K562 (cell line): ENCODE measurements at regions not wholly inside any gene's neighbourhood (a gene's known extent, or its start where the extent isn't known, plus 50 kb on each side); places are given as distances from the start of the nearest gene placed in this dataset.

Source experiments
- HSF4 ChIP-seq: fragments of 250-450 bp; sonication (Bioruptor Pico); IDR thresholded peaks from 2 replicates; pipeline ENCODE4 v2.1.2; 2022; ENCODE audit warnings: mild to moderate bottlenecking, moderate library complexity, borderline replicate concordance
- LCOR ChIP-seq: sonication (generic); formaldehyde crosslinking; IDR thresholded peaks from 2 replicates; pipeline ENCODE4 v1.8.0; 2022; ENCODE audit warnings: mild to moderate bottlenecking, missing genetic modification reagents
- POLR2A ChIP-seq: fragments of 450-650 bp; conservative IDR thresholded peaks from 2 replicates; pipeline ENCODE4 v1.6.1; 2016
- POLR2AphosphoS2 ChIP-seq: IDR thresholded peaks from 2 replicates; pipeline ENCODE4 v1.6.1; 2012; ENCODE audit warnings: low read length, improper control_type of control experiment
- POLR2AphosphoS5 ChIP-seq: IDR thresholded peaks from 2 replicates; pipeline ENCODE4 v1.6.1; 2011; ENCODE audit warnings: mild to moderate bottlenecking, low read depth, low read length, moderate library complexity; ENCODE audit not compliant: control insufficient read depth, insufficient read depth
- RUNX1 ChIP-seq: sonication (generic); IDR thresholded peaks from 2 replicates; pipeline ENCODE4 v1.6.1; 2016; ENCODE audit warnings: antibody characterized with exemption, low read depth
- TEAD1 ChIP-seq, 2 experiments: fragments of 450-650 bp in 1 of 2; sonication (generic) in 1 of 2; formaldehyde crosslinking; IDR thresholded peaks; 2 replicates each; pipeline versions ENCODE4 v1.4.0 to v1.8.0; 2020 to 2022; ENCODE audit warnings: mild to moderate bottlenecking in 2 of 2, missing genetic modification reagents in 1 of 2
- ZNF75A ChIP-seq: fragments of 450-650 bp; formaldehyde crosslinking; IDR thresholded peaks from 2 replicates; pipeline ENCODE4 v1.4.0; 2020; ENCODE audit warnings: mild to moderate bottlenecking
- TF ChIP-seq, protein P1 (sequence below), 2 experiments: fragments of 150-350 bp in 1 of 2; IDR thresholded peaks; 2 replicates each; pipeline ENCODE4 v1.6.1; 2012 to 2016; ENCODE audit warnings: low read depth in 2 of 2, low read length in 2 of 2, mild to moderate bottlenecking in 1 of 2, moderate library complexity in 1 of 2
- TF ChIP-seq, protein P2 (sequence below): fragments of 250-450 bp; sonication (Bioruptor Pico); IDR thresholded peaks from 2 replicates; pipeline ENCODE4 v1.8.0; 2021; ENCODE audit warnings: moderate library complexity, mild to moderate bottlenecking, inconsistent platforms
- TF ChIP-seq, protein P3 (sequence below), 3 experiments: fragments of 200-800 bp in 1 of 3; fragments of 250-450 bp in 1 of 3; fragments of 450-650 bp in 1 of 3; sonication (Bioruptor Pico) in 1 of 3; sonication (Bioruptor generic) in 1 of 3; formaldehyde crosslinking in 1 of 3; IDR thresholded peaks; 2 replicates each; pipeline versions ENCODE4 v1.6.1 to v1.8.0; 2016 to 2022; ENCODE audit warnings: mild to moderate bottlenecking in 2 of 3, missing genetic modification characterization in 2 of 3, missing compliant biosample characterization in 1 of 3, moderate library complexity in 1 of 3

GRCh38 chr11:81255895-81256294 lies 1477.8 kb downstream of the FAM181B start:
- TF ChIP-seq RUNX1 (no peak), LCOR (no peak), POLR2AphosphoS5 (no peak), POLR2AphosphoS2 (no peak), ZNF75A (CRISPR knock-in tag) (no peak), HSF4 (no peak), TEAD1 (CRISPR knock-in tag; IDR thresholded peaks at IDR 0.05) (no peak), POLR2A (no peak)
- TF ChIP-seq, protein P1, sequence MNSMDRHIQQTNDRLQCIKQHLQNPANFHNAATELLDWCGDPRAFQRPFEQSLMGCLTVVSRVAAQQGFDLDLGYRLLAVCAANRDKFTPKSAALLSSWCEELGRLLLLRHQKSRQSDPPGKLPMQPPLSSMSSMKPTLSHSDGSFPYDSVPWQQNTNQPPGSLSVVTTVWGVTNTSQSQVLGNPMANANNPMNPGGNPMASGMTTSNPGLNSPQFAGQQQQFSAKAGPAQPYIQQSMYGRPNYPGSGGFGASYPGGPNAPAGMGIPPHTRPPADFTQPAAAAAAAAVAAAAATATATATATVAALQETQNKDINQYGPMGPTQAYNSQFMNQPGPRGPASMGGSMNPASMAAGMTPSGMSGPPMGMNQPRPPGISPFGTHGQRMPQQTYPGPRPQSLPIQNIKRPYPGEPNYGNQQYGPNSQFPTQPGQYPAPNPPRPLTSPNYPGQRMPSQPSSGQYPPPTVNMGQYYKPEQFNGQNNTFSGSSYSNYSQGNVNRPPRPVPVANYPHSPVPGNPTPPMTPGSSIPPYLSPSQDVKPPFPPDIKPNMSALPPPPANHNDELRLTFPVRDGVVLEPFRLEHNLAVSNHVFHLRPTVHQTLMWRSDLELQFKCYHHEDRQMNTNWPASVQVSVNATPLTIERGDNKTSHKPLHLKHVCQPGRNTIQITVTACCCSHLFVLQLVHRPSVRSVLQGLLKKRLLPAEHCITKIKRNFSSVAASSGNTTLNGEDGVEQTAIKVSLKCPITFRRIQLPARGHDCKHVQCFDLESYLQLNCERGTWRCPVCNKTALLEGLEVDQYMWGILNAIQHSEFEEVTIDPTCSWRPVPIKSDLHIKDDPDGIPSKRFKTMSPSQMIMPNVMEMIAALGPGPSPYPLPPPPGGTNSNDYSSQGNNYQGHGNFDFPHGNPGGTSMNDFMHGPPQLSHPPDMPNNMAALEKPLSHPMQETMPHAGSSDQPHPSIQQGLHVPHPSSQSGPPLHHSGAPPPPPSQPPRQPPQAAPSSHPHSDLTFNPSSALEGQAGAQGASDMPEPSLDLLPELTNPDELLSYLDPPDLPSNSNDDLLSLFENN (IDR thresholded peaks at IDR 0.05; ENCODE audit: low read depth in 2 of 2, low read length in 2 of 2) = no peak
- TF ChIP-seq, protein P2, sequence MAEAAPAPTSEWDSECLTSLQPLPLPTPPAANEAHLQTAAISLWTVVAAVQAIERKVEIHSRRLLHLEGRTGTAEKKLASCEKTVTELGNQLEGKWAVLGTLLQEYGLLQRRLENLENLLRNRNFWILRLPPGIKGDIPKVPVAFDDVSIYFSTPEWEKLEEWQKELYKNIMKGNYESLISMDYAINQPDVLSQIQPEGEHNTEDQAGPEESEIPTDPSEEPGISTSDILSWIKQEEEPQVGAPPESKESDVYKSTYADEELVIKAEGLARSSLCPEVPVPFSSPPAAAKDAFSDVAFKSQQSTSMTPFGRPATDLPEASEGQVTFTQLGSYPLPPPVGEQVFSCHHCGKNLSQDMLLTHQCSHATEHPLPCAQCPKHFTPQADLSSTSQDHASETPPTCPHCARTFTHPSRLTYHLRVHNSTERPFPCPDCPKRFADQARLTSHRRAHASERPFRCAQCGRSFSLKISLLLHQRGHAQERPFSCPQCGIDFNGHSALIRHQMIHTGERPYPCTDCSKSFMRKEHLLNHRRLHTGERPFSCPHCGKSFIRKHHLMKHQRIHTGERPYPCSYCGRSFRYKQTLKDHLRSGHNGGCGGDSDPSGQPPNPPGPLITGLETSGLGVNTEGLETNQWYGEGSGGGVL = no peak
- TF ChIP-seq, protein P3, sequence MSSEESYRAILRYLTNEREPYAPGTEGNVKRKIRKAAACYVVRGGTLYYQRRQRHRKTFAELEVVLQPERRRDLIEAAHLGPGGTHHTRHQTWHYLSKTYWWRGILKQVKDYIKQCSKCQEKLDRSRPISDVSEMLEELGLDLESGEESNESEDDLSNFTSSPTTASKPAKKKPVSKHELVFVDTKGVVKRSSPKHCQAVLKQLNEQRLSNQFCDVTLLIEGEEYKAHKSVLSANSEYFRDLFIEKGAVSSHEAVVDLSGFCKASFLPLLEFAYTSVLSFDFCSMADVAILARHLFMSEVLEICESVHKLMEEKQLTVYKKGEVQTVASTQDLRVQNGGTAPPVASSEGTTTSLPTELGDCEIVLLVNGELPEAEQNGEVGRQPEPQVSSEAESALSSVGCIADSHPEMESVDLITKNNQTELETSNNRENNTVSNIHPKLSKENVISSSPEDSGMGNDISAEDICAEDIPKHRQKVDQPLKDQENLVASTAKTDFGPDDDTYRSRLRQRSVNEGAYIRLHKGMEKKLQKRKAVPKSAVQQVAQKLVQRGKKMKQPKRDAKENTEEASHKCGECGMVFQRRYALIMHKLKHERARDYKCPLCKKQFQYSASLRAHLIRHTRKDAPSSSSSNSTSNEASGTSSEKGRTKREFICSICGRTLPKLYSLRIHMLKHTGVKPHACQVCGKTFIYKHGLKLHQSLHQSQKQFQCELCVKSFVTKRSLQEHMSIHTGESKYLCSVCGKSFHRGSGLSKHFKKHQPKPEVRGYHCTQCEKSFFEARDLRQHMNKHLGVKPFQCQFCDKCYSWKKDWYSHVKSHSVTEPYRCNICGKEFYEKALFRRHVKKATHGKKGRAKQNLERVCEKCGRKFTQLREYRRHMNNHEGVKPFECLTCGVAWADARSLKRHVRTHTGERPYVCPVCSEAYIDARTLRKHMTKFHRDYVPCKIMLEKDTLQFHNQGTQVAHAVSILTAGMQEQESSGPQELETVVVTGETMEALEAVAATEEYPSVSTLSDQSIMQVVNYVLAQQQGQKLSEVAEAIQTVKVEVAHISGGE (CRISPR knock-in tag; IDR thresholded peaks at IDR 0.05) = no peak
